IPS-15b (cell line): ENCODE measurements at regions not wholly inside any gene's neighbourhood (a gene's known extent, or its start where the extent isn't known, plus 50 kb on each side); places are given as distances from the start of the nearest gene placed in this dataset.

Experiments
- H3K27me3 ChIP-seq: one replicate; pipeline ENCODE4 v1.6.1; 2013; ENCODE audit warnings: low read length; ENCODE audit not compliant: control insufficient read depth, insufficient read depth
- H3K36me3 ChIP-seq: one replicate; pipeline ENCODE4 v1.6.1; 2013; ENCODE audit warnings: low read length; ENCODE audit not compliant: control insufficient read depth, insufficient read depth
- H3K4me1 ChIP-seq: one replicate; pipeline ENCODE4 v1.6.1; 2013; ENCODE audit warnings: mild to moderate bottlenecking, low read length; ENCODE audit not compliant: control insufficient read depth, insufficient read depth
- H3K4me3 ChIP-seq: one replicate; pipeline ENCODE4 v1.5.1; 2013; ENCODE audit warnings: low read depth, low read length
- H3K9ac ChIP-seq: one replicate; pipeline ENCODE4 v1.6.1; 2013; ENCODE audit warnings: low read depth, mild to moderate bottlenecking, low read length
- H3K9me3 ChIP-seq: one replicate; pipeline ENCODE4 v1.6.1; 2013; ENCODE audit warnings: mild to moderate bottlenecking, low read length; ENCODE audit not compliant: control insufficient read depth, insufficient read depth

DNA sequence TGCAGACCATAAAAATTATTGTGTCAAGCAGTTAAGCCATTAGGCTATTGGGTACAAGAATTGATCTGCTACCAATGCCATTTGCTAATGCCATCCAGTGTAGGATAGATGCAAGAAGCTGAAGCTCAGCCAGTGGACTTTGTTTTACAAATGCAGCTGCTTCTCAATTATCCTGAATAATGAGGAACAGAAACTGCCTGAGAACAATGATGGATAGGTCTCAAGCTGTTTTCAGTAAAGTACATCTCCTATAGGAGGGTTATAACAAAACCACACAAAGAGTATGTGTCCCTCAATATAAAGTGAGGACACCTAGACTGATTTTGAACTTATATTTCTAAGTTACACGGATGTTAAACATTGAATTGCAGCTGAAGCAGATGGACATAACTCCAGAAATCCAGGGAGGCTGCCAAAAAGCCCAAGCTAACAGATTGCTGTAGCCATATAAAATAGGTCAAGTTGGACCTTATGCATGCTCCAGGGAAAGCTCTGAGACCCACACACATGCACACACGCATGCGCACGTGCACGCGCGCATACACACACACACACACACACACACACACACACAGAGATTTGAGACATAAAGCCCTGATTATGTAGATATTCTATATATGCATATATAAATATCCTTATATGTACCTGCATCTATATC lies 482.7 kb upstream of the CD180 start:
- Histone ChIP-seq H3K4me1 (peaks cover 5% of the 10 kb centered on the region), H3K36me3 (no peaks in the 10 kb centered on the region), H3K27me3 (no peaks in the 10 kb centered on the region), H3K9me3 (no peaks in the 10 kb centered on the region), H3K9ac (no peak overlapping the region), H3K4me3 (no peak overlapping the region)

DNA sequence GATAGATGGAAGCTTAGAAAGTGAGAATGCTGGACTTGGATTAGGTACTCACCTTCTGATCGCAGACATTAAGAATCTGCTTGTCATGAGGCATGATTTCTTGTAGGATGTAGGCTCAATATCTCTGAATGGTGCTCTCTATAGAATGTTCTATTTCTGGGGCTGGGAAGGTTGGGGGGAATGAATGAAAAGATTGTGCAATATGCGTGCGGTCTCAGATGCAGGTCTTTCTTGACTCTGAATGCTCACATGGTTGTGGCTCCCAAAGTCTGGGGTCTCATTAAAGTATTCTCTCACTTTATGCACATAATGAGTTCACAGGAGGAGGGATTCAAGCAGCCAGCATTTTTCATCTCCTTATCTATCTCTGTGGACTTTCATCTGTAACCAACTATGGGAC lies 482.0 kb upstream of the CD180 start:
- Histone ChIP-seq H3K27me3 (no peaks in the 10 kb centered on the region), H3K9me3 (no peaks in the 10 kb centered on the region), H3K4me1 (peaks cover 9% of the 10 kb centered on the region), H3K4me3 (no peak overlapping the region), H3K36me3 (no peaks in the 10 kb centered on the region), H3K9ac (no peak overlapping the region)

DNA sequence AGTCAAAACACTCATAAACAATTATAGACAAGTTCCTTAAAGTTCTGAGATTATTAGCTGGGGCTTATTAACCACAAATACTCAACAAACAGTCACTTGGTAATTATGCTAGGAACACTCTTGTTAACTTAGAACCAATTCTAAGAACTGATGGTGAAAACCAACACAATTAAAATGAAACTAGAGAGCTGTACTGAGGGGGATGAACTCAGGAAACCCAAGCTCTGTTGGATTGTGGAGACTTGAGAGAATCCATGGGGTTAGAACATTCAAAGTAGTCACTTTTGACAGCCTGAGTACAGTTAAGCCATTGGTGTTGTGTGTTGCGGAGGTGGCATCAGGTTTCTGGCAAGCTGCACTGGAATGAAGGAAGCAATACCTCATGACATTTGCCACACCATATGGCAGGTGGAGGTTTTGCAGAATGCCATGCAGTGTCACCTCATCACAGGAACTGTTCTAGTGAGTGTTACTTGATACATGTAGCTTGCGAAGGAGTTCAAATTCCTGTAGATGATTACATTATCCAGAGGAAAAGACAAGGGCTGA lies 480.9 kb upstream of the CD180 start:
- Histone ChIP-seq H3K27me3 (no peaks in the 10 kb centered on the region), H3K36me3 (no peaks in the 10 kb centered on the region), H3K4me3 (no peak overlapping the region), H3K4me1 (peaks cover 9% of the 10 kb centered on the region), H3K9me3 (no peaks in the 10 kb centered on the region), H3K9ac (no peak overlapping the region)

DNA sequence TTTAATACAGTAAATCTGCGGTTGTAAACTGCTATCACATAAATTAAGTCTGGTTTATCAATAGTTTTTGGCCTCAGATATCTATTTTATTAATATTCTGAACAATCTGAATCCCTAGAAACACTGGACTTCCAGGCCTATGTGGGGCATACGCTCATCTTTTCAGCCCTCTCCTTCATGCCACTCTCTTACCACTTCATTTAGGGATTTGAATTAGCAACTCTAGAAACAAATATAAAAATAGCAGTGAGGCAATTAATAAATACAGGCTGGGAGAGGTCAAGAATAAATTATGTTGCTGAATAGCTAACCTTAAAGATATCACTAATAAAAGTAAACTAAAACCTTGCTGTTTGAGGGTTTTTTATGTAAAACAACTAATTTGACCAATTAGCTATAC lies 480.3 kb upstream of the CD180 start:
- H3K27me3 ChIP-seq, result no peaks in the 10 kb centered on the region
- no peak overlapping the region for H3K4me3 ChIP-seq
- H3K9ac ChIP-seq, result no peak overlapping the region
- no peaks in the 10 kb centered on the region for H3K9me3 ChIP-seq
- H3K36me3 ChIP-seq, result no peaks in the 10 kb centered on the region
- H3K4me1 ChIP-seq, result peaks cover 9% of the 10 kb centered on the region

DNA sequence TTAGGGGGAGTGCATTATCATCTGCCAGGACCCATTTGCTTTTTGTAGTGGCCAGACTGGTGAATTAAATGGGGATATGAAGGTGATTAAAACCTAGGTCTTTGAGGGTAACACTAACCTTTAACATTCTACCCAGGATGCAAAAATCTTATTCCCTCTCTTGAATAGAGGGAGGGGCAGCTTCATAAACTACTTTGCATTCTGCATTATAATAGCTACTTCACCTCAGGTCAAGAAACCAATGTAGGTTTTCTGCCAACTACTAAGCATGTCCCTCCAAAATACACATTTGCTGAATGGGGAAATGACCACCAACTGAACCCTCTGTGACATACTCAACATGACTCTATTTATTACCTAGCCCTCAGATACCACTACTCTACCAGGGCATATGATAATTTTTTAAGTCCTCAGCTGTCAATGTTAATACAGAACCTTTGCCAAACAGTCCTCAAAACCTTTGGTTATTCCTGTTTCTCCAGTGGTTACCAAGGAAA lies 477.6 kb upstream of the CD180 start:
- Histone ChIP-seq H3K9ac (no peak overlapping the region), H3K4me3 (no peak overlapping the region), H3K36me3 (no peaks in the 10 kb centered on the region), H3K9me3 (no peaks in the 10 kb centered on the region), H3K27me3 (no peaks in the 10 kb centered on the region), H3K4me1 (peaks cover 9% of the 10 kb centered on the region)

DNA sequence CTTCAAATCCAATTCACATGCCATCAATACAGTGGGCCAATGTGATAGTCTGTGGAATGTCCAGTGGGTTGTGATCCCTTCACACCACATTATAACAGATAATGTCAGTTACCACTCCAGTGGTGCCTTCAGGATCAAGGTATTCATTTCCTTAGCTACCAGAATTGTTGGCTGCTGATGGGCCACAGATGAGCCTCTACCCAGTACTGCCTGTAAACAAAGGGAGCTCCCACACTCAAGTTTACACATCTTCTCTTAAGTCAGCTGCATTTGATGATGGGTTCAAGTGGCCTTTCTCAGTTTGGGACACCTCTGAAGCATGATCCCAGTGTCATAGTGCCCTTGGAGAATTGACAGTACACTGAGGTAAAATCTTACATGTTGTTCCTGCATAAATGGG lies 477.0 kb upstream of the CD180 start:
- no peaks in the 10 kb centered on the region for H3K27me3 ChIP-seq

DNA sequence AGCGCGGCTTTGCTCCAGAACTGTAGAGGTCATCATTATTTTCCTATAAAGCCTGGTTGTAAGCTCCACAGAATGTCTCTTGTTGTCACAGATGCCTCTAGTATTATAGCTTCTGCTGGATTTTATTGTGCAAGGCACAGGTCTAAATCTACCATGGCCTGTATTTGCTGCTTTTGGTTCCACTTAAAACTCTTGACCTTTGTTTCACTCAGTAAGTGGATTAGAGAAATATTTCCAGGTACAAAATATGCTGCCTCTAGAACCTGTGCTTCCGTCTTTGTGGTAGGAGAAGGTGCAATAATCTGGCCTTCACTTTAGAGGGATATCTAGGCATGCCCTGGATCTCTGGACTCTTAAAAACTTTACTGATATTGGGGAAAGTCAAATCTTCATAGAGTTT lies 476.6 kb upstream of the CD180 start:
- H3K36me3 ChIP-seq, result no peaks in the 10 kb centered on the region
- H3K9ac ChIP-seq, result no peak overlapping the region
- H3K4me1 ChIP-seq, result peaks cover 4% of the 10 kb centered on the region
- H3K4me3 ChIP-seq, result no peak overlapping the region
- no peaks in the 10 kb centered on the region for H3K9me3 ChIP-seq
- no peaks in the 10 kb centered on the region for H3K27me3 ChIP-seq

More for the DNA sequence above, 477.0 kb upstream of the CD180 start:
- H3K4me3 ChIP-seq, result no peak overlapping the region
- peaks cover 4% of the 10 kb centered on the region for H3K4me1 ChIP-seq
- H3K9me3 ChIP-seq, result no peaks in the 10 kb centered on the region
- no peaks in the 10 kb centered on the region for H3K36me3 ChIP-seq
- no peak overlapping the region for H3K9ac ChIP-seq

DNA sequence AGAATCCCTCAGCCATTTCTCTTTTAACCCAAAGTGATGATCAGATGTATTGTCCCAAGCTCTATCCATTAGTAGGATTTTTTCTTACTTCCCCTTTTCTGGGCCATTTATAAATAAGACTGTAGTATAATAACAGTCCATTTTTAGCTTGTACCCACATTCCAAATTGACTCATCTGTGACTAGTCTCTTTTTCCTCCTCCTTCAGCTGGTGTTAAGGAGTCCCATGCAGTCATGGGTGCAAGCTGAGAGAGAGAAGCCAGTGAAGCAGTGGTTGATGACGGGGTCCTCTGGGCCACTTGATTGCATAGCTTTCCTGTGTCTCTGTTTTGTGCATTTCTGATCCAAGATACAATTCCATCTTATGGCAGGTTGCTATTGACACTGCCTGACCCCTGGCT lies 476.0 kb upstream of the CD180 start:
- Histone ChIP-seq H3K36me3 (no peaks in the 10 kb centered on the region), H3K4me3 (no peak overlapping the region), H3K9me3 (no peaks in the 10 kb centered on the region), H3K27me3 (no peaks in the 10 kb centered on the region), H3K4me1 (peaks cover 4% of the 10 kb centered on the region), H3K9ac (no peak overlapping the region)

DNA sequence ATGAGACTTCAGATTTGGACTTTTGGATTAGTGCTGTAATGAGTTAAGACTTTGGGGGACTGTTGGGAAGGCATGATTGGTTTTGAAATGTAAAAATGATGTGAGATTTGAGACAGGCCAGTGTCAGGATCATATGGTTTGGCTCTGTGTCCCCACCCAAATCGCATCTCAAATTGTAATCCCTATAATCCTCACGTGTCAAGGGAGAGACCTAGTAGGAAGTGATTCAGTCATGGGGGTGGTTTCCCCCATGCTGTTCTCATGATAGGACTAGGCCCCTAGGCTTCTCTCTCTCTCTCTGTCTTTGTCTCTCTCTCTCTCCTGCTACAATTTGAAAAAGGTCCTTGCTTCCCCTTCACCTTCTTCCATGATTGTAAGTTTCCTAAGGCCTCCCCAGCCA lies 473.3 kb upstream of the CD180 start:
- Histone ChIP-seq H3K4me1 (peaks cover 4% of the 10 kb centered on the region), H3K9ac (no peak overlapping the region), H3K36me3 (no peaks in the 10 kb centered on the region), H3K27me3 (no peaks in the 10 kb centered on the region), H3K4me3 (no peak overlapping the region), H3K9me3 (peaks cover 5% of the 10 kb centered on the region)

DNA sequence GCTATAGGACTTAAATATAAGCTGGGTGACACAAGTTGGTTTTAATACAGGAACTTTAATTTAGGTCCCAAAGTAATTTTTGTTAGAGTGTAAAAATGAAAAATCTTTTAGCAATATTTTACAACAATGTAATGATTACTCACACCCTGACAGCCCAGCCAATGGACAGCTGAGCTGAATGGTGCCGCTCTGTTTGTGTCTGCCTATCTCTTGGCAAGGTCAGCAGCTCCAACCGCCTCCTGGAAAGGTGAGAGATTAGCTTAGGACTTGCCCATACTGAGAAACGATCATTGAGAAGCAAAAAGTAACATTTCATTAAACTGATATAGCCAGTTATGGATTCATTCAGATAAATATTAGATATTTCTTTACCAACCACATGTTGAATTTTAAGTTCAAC lies 463.6 kb upstream of the CD180 start:
- Histone ChIP-seq H3K9ac (no peak overlapping the region), H3K4me3 (no peak overlapping the region), H3K36me3 (no peaks in the 10 kb centered on the region), H3K27me3 (no peaks in the 10 kb centered on the region), H3K9me3 (no peaks in the 10 kb centered on the region), H3K4me1 (no peaks in the 10 kb centered on the region)

DNA sequence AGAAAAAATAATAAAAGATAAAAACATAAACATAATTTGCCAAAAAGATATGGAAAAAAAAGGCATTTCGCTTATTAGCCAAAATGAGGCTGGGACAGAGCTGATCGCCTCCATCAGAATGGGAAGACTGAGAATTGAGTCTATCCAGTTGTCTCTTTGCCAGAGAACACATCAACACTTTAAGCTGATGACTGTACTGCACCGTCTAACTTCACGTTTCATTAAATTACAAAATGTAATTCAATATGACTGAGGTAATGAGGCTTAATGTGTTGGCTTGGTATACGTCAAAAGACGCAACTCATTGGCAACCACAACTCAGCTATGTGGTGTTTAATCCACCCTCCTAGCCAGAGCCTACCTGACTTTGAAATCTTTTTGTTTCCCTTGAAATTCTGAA lies 462.7 kb upstream of the CD180 start:
- H3K36me3 ChIP-seq, result no peaks in the 10 kb centered on the region

DNA sequence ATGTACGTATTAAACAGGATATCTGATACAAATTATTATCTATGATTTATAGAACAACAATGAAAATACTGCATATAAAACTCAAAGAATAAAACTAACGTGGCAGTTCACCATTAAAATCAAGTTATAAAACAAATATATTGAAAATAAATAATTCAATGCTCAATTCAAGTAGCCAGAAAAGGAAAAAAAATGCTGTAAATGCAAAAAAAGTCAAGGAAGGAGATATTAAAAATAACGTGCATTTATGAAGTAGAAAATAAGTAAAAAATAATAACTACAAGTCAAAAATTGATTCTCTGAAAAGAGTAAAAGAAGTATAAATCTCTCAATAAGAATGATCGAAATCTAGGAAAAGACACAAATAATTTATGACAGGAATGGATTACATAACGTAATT lies 460.5 kb upstream of the CD180 start:
- no peak overlapping the region for H3K4me3 ChIP-seq
- no peaks in the 10 kb centered on the region for H3K27me3 ChIP-seq
- no peak overlapping the region for H3K9ac ChIP-seq
- H3K36me3 ChIP-seq, result no peaks in the 10 kb centered on the region
- H3K9me3 ChIP-seq, result no peaks in the 10 kb centered on the region
- no peaks in the 10 kb centered on the region for H3K4me1 ChIP-seq

More for the DNA sequence above, 462.7 kb upstream of the CD180 start:
- no peaks in the 10 kb centered on the region for H3K27me3 ChIP-seq
- no peaks in the 10 kb centered on the region for H3K4me1 ChIP-seq
- H3K9me3 ChIP-seq, result no peaks in the 10 kb centered on the region
- H3K4me3 ChIP-seq, result no peak overlapping the region
- H3K9ac ChIP-seq, result no peak overlapping the region
